ENCODE measurements at regions not wholly inside any gene's neighbourhood (a gene's known extent, or its start where the extent isn't known, plus 50 kb on each side); places are given as distances from the start of the nearest gene placed in this dataset.

- TF ChIP-seq ZBTB33 (IDR thresholded peaks at IDR 0.05; ENCODE audit: extremely low read depth, insufficient replicate concordance, low read length) = no peak
Observed at GRCh38 chr7:84624927-84625326, 430.3 kb upstream of the SEMA3A start (continued).

GRCh38 chr7:84624527-84624926 is 429.9 kb upstream of the SEMA3A start:
- H3K27ac ChIP-seq (ENCODE audit: low read depth, low read length) = no peak overlapping the region
- no peak for ATAC-seq
- ChIA-PET CTCF (no interaction called here), POLR2A (no interaction called here), RAD21 (ENCODE audit: low non-redundant PET in 1 of 2, low total read pairs in 2 of 2, uncharacterized antibody in 2 of 2, unreplicated experiment in 2 of 2) (no interaction called here)
- BruUV-seq (replicated peaks) = no TSS peak
- H3K27me3 ChIP-seq (ENCODE audit: insufficient read depth, low read length) = no peaks in the 10 kb centered on the region
- H4K20me1 ChIP-seq (ENCODE audit: insufficient read depth) = no peaks in the 10 kb centered on the region
- H3K9me3 ChIP-seq (ENCODE audit: control insufficient read depth in 1 of 2, insufficient read depth in 1 of 2, low read depth in 1 of 2, low read length in 2 of 2) = no peaks in the 10 kb centered on the region
- DNase-seq (ENCODE audit: low read depth, low spot score) = no peak
- no peak overlapping the region for H3K4me3 ChIP-seq (replicated peaks in 1 of 2; ENCODE audit: low read depth in 1 of 2, low read length in 2 of 2)
- intact Hi-C loops (cut with micrococcal nuclease) = no loop called here
- H3K4me1 ChIP-seq (ENCODE audit: control insufficient read depth in 1 of 2, insufficient read depth in 2 of 2, low read length in 2 of 2) = no peaks in the 10 kb centered on the region
- no peak overlapping the region for H2AFZ ChIP-seq (ENCODE audit: low read depth, low read length, poor library complexity, severe bottlenecking)
- H3K9ac ChIP-seq (ENCODE audit: low read length) = no peak overlapping the region
- no peaks in the 10 kb centered on the region for H3K9me2 ChIP-seq (ENCODE audit: insufficient read depth)
- no peaks in the 10 kb centered on the region for H3K36me3 ChIP-seq (ENCODE audit: control insufficient read depth in 1 of 2, insufficient read depth in 2 of 2, low read length in 2 of 2)
- no peaks in the 10 kb centered on the region for H3K79me2 ChIP-seq (ENCODE audit: insufficient read depth, low read length)
- no peak overlapping the region for H3K4me2 ChIP-seq (ENCODE audit: low read length)
- no peak for TF ChIP-seq POLR2A (IDR thresholded peaks at IDR 0.05; ENCODE audit: borderline replicate concordance, extremely low read depth, insufficient read depth, insufficient read length)
- TF ChIP-seq ELF1 (IDR thresholded peaks at IDR 0.05; ENCODE audit: borderline replicate concordance, low read depth) = no peak
- no peak for TF ChIP-seq CTCF (IDR thresholded peaks at IDR 0.05 in 2 of 3, conservative IDR thresholded peaks at IDR 0.05 in 1 of 3; ENCODE audit: borderline replicate concordance in 1 of 3, insufficient read depth in 1 of 3, low read depth in 2 of 3, low read length in 2 of 3)
- no peak for TF ChIP-seq TCF7L2 (IDR thresholded peaks at IDR 0.05; ENCODE audit: borderline replicate concordance, extremely low read depth, insufficient read depth, insufficient read length)
- TF ChIP-seq EZH2 (IDR thresholded peaks at IDR 0.05) = no peak
- no peak for TF ChIP-seq JUND (IDR thresholded peaks at IDR 0.05)
- TF ChIP-seq EZH2phosphoT487 (IDR thresholded peaks at IDR 0.05; ENCODE audit: borderline replicate concordance) = no peak
- TF ChIP-seq ATF3 (IDR thresholded peaks at IDR 0.05) = no peak
- TF ChIP-seq CEBPB (IDR thresholded peaks at IDR 0.05; ENCODE audit: low read depth) = no peak
- no peak for TF ChIP-seq MAX (IDR thresholded peaks at IDR 0.05)
- no peak for TF ChIP-seq SIN3A (IDR thresholded peaks at IDR 0.05; ENCODE audit: low read depth)
- no peak for TF ChIP-seq SRF (IDR thresholded peaks at IDR 0.05; ENCODE audit: low read depth)
- no peak for TF ChIP-seq CBX3 (IDR thresholded peaks at IDR 0.05; ENCODE audit: low read depth)
- TF ChIP-seq REST (IDR thresholded peaks at IDR 0.05; ENCODE audit: low read depth) = no peak
- TF ChIP-seq EGR1 (IDR thresholded peaks at IDR 0.05; ENCODE audit: low read depth) = no peak
- no peak for TF ChIP-seq ZFX (IDR thresholded peaks at IDR 0.05)
- no peak for TF ChIP-seq YY1 (IDR thresholded peaks at IDR 0.05; ENCODE audit: extremely low read depth, insufficient replicate concordance, low read depth, low read length)
- no peak for TF ChIP-seq RAD21 (IDR thresholded peaks at IDR 0.05; ENCODE audit: low read depth)
- TF ChIP-seq POLR2AphosphoS5 (IDR thresholded peaks at IDR 0.05; ENCODE audit: low read depth, low read length) = no peak

Measured in HCT116 (cell line).